Lung (tissue), 11 donors: ENCODE measurements at regions not wholly inside any gene's neighbourhood (a gene's known extent, or its start where the extent isn't known, plus 50 kb on each side); places are given as distances from the start of the nearest gene placed in this dataset.

Experiments
- ATAC-seq: fragments of 200-7000 bp; cut with Tn5 transposase; one replicate; pipeline ENCODE4 v1.9.1; 2020; ENCODE audit warnings: moderate number of reproducible peaks; ENCODE audit not compliant: insufficient read depth, low FRiP score
- DNase-seq, 3 donors: peaks; one replicate each; pipeline ENCODE4 v3.0.0-alpha.2; 2013 to 2017
- H3K27ac ChIP-seq, 2 donors: one replicate each; pipeline ENCODE4 v1.5.1; 2013; ENCODE audit warnings: mild to moderate bottlenecking in 2 of 2, moderate library complexity in 2 of 2, control low read depth in 1 of 2, inconsistent platforms in 1 of 2, low read depth in 1 of 2, low read length in 1 of 2
- H3K27me3 ChIP-seq, 3 donors: one replicate each; pipeline ENCODE4 v1.5.1; 2013; ENCODE audit warnings: low read length in 2 of 3; ENCODE audit not compliant: control insufficient read depth in 3 of 3, insufficient read depth in 3 of 3
- H3K36me3 ChIP-seq, 4 donors: one replicate each; pipeline ENCODE4 v1.5.1; 2013; ENCODE audit warnings: low read length in 4 of 4, mild to moderate bottlenecking in 1 of 4, moderate library complexity in 1 of 4; ENCODE audit not compliant: control insufficient read depth in 4 of 4, insufficient read depth in 4 of 4
- H3K4me1 ChIP-seq, 5 donors: one replicate each; pipeline ENCODE4 v1.5.1; 2013; ENCODE audit warnings: low read length in 5 of 5, mild to moderate bottlenecking in 2 of 5, moderate library complexity in 1 of 5; ENCODE audit not compliant: control insufficient read depth in 5 of 5, insufficient read depth in 5 of 5
- H3K4me3 ChIP-seq: one replicate; pipeline ENCODE4 v1.5.1; 2013; ENCODE audit warnings: mild to moderate bottlenecking, control low read depth, moderate library complexity
- H3K9ac ChIP-seq, 2 donors: one replicate each; pipeline ENCODE4 v1.5.1; 2013; ENCODE audit warnings: low read length in 2 of 2, control low read depth in 1 of 2; ENCODE audit not compliant: insufficient read depth in 1 of 2
- H3K9me3 ChIP-seq, 4 donors: one replicate each; pipeline ENCODE4 v1.5.1; 2013; ENCODE audit warnings: low read length in 3 of 4, mild to moderate bottlenecking in 1 of 4, moderate library complexity in 1 of 4; ENCODE audit not compliant: control insufficient read depth in 4 of 4, insufficient read depth in 3 of 4
- WGBS, 2 donors: extraction: QIAGEN DNeasy Blood & Tissue Kit; methylation state at CpG; one replicate each; pipeline ENCODE4 v1.1.7; 2013; 5-methylcytosine and 5-hydroxymethylcytosine counted together
- TF ChIP-seq, protein P1 (sequence below): IDR thresholded peaks from 2 replicates; pipeline ENCODE4 v1.5.1; 2012; ENCODE audit warnings: mild to moderate bottlenecking; ENCODE audit errors: control extremely low read depth, extremely low read depth
- donor health status: control.
- donor health status: control.
- donor health status: Bipolar disorder and iron deficiency.
- donor health status: healthy.
- donor health status: DM: yes; HTN: yes; CAD: no.

DNA sequence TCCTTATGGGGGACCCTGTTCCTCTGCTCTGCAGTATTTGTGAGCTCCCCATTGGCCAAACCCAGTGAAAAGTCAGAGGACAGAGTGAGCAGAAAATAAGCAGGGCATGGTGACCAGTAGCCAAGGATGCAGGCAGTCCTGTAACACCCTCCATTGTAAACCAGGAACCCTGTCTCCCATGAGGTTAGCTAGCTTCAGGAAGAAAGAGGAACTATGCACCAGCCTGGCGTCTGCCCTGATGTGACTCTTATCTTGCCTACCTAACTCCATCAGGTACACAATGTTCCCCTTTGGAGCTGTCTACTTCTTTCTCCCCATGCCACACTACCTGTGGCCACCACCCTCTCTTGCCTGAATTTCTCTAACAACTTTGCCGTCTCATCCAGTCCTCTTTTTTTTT is 119.2 kb downstream of the LRIG2 start:
- no peak overlapping the region for H3K4me3 ChIP-seq
- H3K27me3 ChIP-seq = no peaks in the 10 kb centered on the region
- peaks cover 0 to 3% (median 0%) of the 10 kb centered on the region in 5 donors for H3K4me1 ChIP-seq
- TF ChIP-seq, protein P1, sequence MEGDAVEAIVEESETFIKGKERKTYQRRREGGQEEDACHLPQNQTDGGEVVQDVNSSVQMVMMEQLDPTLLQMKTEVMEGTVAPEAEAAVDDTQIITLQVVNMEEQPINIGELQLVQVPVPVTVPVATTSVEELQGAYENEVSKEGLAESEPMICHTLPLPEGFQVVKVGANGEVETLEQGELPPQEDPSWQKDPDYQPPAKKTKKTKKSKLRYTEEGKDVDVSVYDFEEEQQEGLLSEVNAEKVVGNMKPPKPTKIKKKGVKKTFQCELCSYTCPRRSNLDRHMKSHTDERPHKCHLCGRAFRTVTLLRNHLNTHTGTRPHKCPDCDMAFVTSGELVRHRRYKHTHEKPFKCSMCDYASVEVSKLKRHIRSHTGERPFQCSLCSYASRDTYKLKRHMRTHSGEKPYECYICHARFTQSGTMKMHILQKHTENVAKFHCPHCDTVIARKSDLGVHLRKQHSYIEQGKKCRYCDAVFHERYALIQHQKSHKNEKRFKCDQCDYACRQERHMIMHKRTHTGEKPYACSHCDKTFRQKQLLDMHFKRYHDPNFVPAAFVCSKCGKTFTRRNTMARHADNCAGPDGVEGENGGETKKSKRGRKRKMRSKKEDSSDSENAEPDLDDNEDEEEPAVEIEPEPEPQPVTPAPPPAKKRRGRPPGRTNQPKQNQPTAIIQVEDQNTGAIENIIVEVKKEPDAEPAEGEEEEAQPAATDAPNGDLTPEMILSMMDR = no peak
- no peak overlapping the region for H3K27ac ChIP-seq
- 47 to 72% methylated on average over 2 of the region's 2 CpGs for WGBS, 2 donors
- no peak for DNase-seq
- ATAC-seq = no peak
- H3K9ac ChIP-seq = no peak overlapping the region
- H3K9me3 ChIP-seq = peaks cover 0 to 2% (median 0%) of the 10 kb centered on the region in 4 donors
- no peaks in the 10 kb centered on the region for H3K36me3 ChIP-seq

DNA sequence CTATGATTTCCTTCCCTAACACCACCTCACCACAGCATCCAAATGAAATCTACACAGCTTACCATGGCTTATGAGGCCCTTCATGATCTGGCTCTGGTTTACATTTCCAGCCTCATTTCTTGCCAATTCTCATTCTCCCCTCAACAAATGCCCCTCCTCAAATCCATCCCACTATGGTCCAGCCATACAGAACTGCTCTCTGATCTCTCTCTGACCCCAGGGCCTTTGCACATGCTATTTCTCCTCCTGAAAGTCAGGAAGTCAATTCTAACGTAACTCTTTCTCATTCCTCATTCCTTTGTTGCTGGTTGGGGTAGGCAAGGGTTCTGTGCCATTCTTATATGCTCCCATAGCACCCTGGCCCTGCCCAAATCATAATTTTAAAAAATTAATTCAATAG is 120.0 kb downstream of the LRIG2 start:
- DNase-seq (no peak), ATAC-seq (no peak)
- no peak overlapping the region for H3K9ac ChIP-seq
- 82 to 96% methylated on average over 1 of the region's 1 CpG for WGBS, 2 donors
- TF ChIP-seq, protein P1 = no peak
- H3K4me3 ChIP-seq = no peak overlapping the region
- H3K27me3 ChIP-seq = no peaks in the 10 kb centered on the region
- peaks cover 0 to 3% (median 0%) of the 10 kb centered on the region in 5 donors for H3K4me1 ChIP-seq
- no peak overlapping the region for H3K27ac ChIP-seq
- H3K9me3 ChIP-seq = peaks cover 0 to 2% (median 0%) of the 10 kb centered on the region in 4 donors
- no peaks in the 10 kb centered on the region for H3K36me3 ChIP-seq

DNA sequence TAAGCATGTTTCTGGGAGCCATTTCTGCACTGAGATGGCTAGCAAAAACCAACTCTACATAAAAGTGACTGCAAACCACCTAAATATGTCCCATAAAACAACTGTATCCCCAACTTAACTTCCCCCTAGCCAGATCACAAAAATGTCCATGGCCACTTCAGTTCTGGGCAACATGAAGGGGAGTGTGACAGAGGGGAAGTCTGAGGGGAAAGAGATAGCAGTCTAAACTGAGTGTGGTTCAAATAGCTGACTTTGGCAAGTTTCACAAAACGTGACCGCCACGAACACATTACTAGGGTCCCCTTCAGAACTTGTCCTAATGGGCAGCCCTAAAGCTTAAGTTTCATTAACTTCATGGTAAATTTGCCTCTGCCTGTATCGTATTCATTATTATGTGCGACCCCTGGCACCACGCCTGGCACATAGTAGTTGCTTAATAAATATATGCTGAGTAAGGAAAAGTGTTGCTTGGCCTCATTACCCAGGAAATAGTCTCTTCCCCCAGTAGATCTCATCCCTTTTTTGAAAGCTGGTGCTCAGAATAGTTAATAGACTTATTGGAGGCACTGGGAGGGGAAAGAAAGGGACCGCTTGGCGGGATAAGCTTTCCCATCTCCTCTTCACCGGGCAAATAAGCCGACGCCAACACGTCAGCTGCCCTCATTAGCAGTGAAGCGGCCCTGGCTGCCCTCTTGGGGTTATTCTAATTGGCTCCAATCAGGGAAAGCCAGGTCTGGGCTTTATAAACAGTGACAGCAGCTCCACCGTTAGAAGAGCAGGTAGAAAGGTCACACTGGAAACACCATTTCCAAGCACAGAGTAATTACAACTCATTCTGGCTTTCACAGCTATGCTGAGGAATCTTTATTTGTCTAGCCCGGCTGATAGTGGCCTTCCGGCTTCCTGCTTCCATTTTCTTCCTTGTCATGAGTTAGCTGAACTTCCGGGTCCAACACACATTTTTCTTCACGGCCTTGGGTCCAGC is 122.1 kb downstream of the LRIG2 start:
- ATAC-seq (no peak), DNase-seq (no peak)
- peaks cover 0 to 4% (median 0%) of the 10 kb centered on the region in 4 donors for H3K9me3 ChIP-seq

More for the DNA sequence above, 122.1 kb downstream of the LRIG2 start:
- Histone ChIP-seq H3K27me3 (no peaks in the 10 kb centered on the region), H3K27ac (no peak overlapping the region), H3K36me3 (no peaks in the 10 kb centered on the region), H3K4me1 (peaks cover 0 to 10% (median 0%) of the 10 kb centered on the region in 5 donors), H3K9ac (no peak overlapping the region), H3K4me3 (no peak overlapping the region)
- 83 to 87% methylated on average over 18 of the region's 18 CpGs for WGBS, 2 donors
- TF ChIP-seq, protein P1 = no peak
